Naive B cell (primary cell): ENCODE measurements at regions not wholly inside any gene's neighbourhood (a gene's known extent, or its start where the extent isn't known, plus 50 kb on each side); places are given as distances from the start of the nearest gene placed in this dataset.
"Not testable (repeated sequence)": the region's sequence is repeated elsewhere in the genome, so short reads cannot be mapped to it uniquely, and the experiment has no call there.

Experiments
- ATAC-seq, 2 donors: fragments of 150-1000 bp; cut with Tn5 transposase; 2 replicates each; pipeline ENCODE4 v1.10.0; 2021; ENCODE audit warnings: low read depth in 2 of 2, mild to moderate bottlenecking in 2 of 2, moderate library complexity in 2 of 2
- DNase-seq: peaks from one replicate; pipeline ENCODE4 v3.0.0; 2022
- H3K27ac Mint-ChIP-seq, 6 donors: one replicate each; pipeline ENCODE4 v1.8.0; 2020 to 2022; ENCODE audit warnings: mild to moderate bottlenecking in 6 of 6, mixed read lengths in 6 of 6, moderate library complexity in 5 of 6, inconsistent platforms in 2 of 6
- H3K27me3 Mint-ChIP-seq, 3 donors: one replicate each; pipeline ENCODE4 v1.8.0; 2021 to 2022; ENCODE audit warnings: mixed read lengths in 3 of 3, mild to moderate bottlenecking in 1 of 3
- H3K36me3 Mint-ChIP-seq, 2 donors: one replicate each; pipeline ENCODE4 v1.8.0; 2020 to 2022; ENCODE audit warnings: mixed read lengths in 2 of 2, inconsistent platforms in 1 of 2, mild to moderate bottlenecking in 1 of 2
- H3K4me1 Mint-ChIP-seq, 3 donors: one replicate each; pipeline ENCODE4 v1.8.0; 2020 to 2022; ENCODE audit warnings: mixed read lengths in 3 of 3, inconsistent platforms in 1 of 3, mild to moderate bottlenecking in 1 of 3, moderate library complexity in 1 of 3
- H3K4me3 Mint-ChIP-seq, 8 donors: one replicate each; pipeline ENCODE4 v1.8.0; 2020 to 2022; ENCODE audit warnings: mild to moderate bottlenecking in 8 of 8, mixed read lengths in 8 of 8, moderate library complexity in 8 of 8, inconsistent platforms in 2 of 8
- H3K9me3 Mint-ChIP-seq, 7 donors: one replicate each; pipeline ENCODE4 v1.8.0; 2020 to 2022; ENCODE audit warnings: mixed read lengths in 7 of 7, mild to moderate bottlenecking in 5 of 7, inconsistent platforms in 2 of 7, moderate library complexity in 1 of 7

DNA sequence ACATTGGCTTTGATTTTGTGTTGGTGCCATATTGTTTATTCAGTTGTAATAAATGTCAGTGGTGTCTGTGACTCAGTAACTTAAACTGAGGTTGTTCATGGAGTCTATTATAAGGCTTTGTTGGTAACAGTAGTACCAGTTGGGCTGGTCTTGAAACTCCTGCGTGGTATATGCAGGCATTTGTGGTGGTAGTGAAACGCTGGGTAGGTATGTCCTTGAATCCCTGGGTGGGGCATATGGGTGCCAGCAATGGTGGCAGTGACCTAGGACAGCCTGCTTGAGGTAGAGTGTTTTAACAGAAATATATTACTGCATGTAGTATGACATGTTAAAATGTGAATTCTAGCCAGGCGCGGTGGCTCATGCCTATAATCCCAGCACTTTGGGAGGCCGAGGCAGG is 1058.5 kb upstream of the SEMA6A start:
- H3K9me3 Mint-ChIP-seq: peaks cover 4 to 19% (median 14%) of the 10 kb centered on the region in 7 donors
- H3K27ac Mint-ChIP-seq: no peak overlapping the region
- DNase-seq (no peak), ATAC-seq (no peak)
- H3K4me3 Mint-ChIP-seq: no peak overlapping the region
- H3K4me1 Mint-ChIP-seq: no peaks in the 10 kb centered on the region
- H3K27me3 Mint-ChIP-seq: no peaks in the 10 kb centered on the region
- peaks cover 0 to 10% of the 10 kb centered on the region in 2 donors for H3K36me3 Mint-ChIP-seq

DNA sequence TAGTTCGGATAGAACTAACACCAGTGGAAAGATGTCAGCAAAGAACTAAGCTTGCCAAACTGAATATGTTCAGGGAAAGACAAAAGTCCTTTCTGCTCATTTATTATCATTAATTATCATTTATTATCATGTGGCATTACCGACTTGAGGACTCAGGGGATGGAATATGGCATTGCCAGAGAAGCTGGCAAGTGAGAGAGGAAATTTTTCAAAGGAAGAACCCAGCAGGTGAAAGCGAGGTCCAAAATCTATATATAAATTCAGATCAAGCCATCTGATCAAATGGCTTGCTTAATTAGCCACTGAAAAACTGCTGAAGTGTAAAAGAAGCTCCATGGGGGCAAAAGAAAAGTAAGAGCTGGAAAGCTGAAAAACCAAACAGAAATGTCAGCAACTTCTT is 1049.6 kb upstream of the SEMA6A start:
- no peaks in the 10 kb centered on the region for H3K4me1 Mint-ChIP-seq
- no peaks in the 10 kb centered on the region for H3K27me3 Mint-ChIP-seq
- H3K4me3 Mint-ChIP-seq: no peak overlapping the region
- H3K36me3 Mint-ChIP-seq: no peaks in the 10 kb centered on the region
- no peak overlapping the region for H3K27ac Mint-ChIP-seq
- ATAC-seq (no peak), DNase-seq (no peak)
- peaks cover 2 to 23% (median 8%) of the 10 kb centered on the region in 7 donors for H3K9me3 Mint-ChIP-seq

DNA sequence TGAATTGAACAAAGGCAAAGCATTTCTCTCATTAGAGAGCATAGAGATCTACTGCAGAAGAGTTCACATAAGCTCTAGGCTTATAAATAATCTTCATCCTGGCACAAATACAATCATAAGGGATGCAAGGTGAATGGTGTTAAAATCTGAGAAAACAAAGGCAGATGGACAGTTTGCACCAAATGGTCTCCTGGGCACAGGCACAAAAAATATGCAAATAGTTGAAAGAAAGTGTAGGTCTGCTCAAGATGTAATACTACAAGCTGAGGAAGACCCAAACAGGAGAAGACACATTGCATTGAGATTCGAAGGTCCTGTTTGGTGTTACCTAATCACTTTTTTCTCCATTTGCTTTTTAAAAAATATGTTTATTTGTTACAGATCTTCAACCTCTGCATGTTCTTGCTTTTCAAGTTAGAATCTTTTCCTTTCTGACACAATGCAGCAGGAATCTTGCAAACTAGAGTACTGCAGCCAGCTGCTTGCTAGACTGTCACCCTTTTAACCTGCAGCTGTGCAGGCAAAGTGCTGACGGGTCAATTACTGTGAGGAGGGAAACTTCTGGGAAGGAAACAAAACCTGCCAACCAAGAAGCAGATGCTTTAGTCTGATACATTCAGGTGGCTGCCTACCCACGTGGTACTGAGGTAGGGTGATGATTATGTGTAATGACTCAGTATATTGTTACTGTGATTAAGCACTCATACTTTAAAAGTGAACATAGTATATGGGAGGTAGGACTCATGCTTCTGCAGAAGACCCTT is 1048.6 kb upstream of the SEMA6A start:
- Mint-ChIP-seq H3K9me3 (peaks cover 6 to 21% (median 11%) of the 10 kb centered on the region in 7 donors), H3K27ac (no peak overlapping the region), H3K27me3 (no peaks in the 10 kb centered on the region), H3K36me3 (no peaks in the 10 kb centered on the region), H3K4me1 (no peaks in the 10 kb centered on the region), H3K4me3 (no peak overlapping the region)
- DNase-seq (no peak), ATAC-seq (no peak)

DNA sequence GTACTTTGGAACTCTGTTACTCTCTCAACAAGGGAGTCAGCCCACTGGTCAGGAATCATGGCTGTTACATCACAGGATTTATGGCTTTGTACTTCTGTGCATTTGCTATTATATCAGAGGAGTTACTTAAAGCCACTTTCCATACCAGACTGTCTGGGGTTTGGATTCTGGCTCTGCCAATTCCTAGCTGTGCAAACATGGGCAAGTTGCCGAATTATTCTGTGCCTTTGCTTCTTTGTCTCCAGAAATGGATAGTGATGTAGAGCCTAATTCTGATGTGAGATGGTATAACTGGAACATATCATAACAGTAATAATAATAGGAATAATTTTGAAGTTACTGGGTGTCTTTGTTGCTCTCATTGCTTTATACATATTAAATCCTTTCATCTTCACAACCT is 1047.3 kb upstream of the SEMA6A start:
- H3K4me1 Mint-ChIP-seq: no peaks in the 10 kb centered on the region
- ATAC-seq: no peak
- H3K27me3 Mint-ChIP-seq: no peaks in the 10 kb centered on the region
- no peaks in the 10 kb centered on the region for H3K36me3 Mint-ChIP-seq
- H3K4me3 Mint-ChIP-seq: no peak overlapping the region
- no peak for DNase-seq
- H3K9me3 Mint-ChIP-seq: peaks cover 5 to 14% (median 8%) of the 10 kb centered on the region in 7 donors
- no peak overlapping the region for H3K27ac Mint-ChIP-seq

DNA sequence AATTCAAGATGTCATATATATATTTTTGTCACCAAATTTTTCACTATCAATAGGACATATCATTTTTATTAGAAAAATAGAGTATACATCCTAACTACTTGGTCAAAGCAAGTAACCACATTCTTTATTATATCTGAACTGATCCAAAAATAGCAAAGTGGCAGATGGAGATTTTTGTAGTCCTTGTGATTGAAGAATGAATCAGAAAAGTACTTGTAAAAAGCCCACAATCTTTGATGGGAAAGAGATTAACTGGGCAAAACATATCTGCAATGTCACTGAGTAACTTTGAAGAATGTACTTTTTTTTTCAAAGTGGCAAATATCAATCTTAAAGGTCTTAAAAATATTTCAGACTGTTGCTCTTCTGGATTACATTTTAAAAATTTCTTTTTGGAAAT is 1040.6 kb upstream of the SEMA6A start:
- no peak for ATAC-seq
- Mint-ChIP-seq H3K27ac (no peak overlapping the region), H3K4me3 (no peak overlapping the region), H3K4me1 (no peaks in the 10 kb centered on the region), H3K9me3 (peaks cover 0 to 18% (median 6%) of the 10 kb centered on the region in 7 donors), H3K27me3 (no peaks in the 10 kb centered on the region), H3K36me3 (no peaks in the 10 kb centered on the region)
- no peak for DNase-seq

DNA sequence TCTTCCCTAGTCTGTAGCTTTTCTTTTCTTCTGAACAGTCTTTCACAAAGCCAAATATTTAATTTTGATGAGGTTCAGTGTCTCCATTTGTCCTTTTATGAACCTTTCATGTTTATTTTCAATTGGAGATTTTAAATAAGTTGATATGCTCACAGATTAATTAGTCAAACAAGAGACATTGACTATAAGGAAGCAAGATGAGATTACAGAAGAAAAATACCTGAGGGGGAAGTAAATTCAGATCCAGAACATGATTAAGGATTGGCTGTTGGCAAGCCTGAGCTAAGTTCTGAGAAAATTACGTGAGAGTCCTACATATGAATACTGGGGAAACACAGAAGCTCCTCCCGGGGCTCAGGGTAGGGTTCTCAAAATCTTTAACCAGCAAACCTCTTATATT is 1039.8 kb upstream of the SEMA6A start:
- no peaks in the 10 kb centered on the region for H3K36me3 Mint-ChIP-seq
- peaks cover 0 to 21% (median 6%) of the 10 kb centered on the region in 7 donors for H3K9me3 Mint-ChIP-seq
- H3K4me3 Mint-ChIP-seq: no peak overlapping the region
- DNase-seq (no peak), ATAC-seq (no peak)
- H3K27ac Mint-ChIP-seq: no peak overlapping the region
- H3K4me1 Mint-ChIP-seq: no peaks in the 10 kb centered on the region
- no peaks in the 10 kb centered on the region for H3K27me3 Mint-ChIP-seq

DNA sequence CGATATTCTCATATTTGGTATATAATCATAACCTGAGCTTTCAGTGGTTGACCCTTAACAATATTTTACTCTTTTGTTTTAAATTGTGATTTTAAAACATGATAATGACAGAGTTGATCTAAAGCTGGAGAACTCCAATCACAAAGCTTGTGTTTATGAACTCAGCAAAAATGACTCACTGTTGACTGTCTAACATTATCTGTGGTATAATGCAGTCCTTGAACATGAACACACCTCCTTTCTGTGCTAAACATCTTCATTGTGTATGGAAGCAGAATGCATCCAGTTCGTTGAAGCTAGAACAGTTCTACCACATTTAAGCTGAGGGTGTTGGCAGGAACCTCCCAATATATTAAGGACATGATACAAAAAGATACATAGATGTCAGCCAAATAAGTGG is 1030.2 kb upstream of the SEMA6A start:
- Mint-ChIP-seq H3K4me3 (no peak overlapping the region), H3K27me3 (no peaks in the 10 kb centered on the region), H3K27ac (no peak overlapping the region), H3K4me1 (no peaks in the 10 kb centered on the region), H3K36me3 (no peaks in the 10 kb centered on the region), H3K9me3 (peaks cover 0 to 5% (median 2%) of the 10 kb centered on the region in 7 donors)
- no peak for ATAC-seq
- DNase-seq: no peak

DNA sequence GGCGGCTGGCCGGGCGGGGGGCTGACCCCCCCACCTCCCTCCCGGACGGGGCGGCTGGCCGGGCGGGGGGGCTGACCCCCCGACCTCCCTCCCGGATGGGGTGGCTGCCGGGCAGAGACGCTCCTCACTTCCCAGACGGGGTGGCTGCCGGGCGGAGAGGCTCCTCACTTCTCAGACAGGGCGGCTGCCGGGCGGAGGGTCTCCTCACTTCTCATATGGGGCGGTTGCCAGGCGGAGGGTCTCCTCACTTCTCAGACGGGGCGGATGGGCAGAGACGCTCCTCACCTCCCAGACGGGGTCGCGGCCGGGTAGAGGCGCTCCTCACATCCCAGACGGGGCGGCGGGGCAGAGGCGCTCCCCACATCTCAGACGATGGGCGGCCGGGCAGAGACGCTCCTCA is 1025.2 kb upstream of the SEMA6A start:
- not testable (repeated sequence) for ATAC-seq, H3K9me3 Mint-ChIP-seq, H3K27me3 Mint-ChIP-seq, H3K4me3 Mint-ChIP-seq, H3K36me3 Mint-ChIP-seq, DNase-seq, H3K27ac Mint-ChIP-seq, H3K4me1 Mint-ChIP-seq

DNA sequence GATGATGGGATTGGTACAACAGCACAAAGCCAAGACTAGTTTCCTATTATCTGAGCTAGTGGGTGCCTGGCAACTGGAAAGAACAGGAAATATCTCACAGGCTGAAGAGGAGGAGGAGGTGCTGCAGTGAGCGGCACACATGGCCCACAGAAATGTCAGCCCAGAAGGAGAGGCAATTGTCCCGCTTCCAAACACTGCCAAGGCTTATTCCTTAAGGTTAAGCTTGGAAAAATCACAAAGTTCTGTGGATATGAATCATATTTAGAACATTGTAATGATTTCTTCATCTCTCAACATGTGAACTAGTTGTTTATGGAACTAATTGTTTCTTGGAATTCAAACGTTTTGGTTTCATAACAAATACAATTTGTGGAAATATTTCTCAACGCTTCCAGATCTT is 1019.5 kb upstream of the SEMA6A start:
- Mint-ChIP-seq H3K4me1 (no peaks in the 10 kb centered on the region), H3K27ac (no peak overlapping the region), H3K36me3 (no peaks in the 10 kb centered on the region), H3K9me3 (peaks cover 0 to 3% (median 0%) of the 10 kb centered on the region in 7 donors), H3K4me3 (no peak overlapping the region), H3K27me3 (no peaks in the 10 kb centered on the region)
- DNase-seq (no peak), ATAC-seq (no peak)

DNA sequence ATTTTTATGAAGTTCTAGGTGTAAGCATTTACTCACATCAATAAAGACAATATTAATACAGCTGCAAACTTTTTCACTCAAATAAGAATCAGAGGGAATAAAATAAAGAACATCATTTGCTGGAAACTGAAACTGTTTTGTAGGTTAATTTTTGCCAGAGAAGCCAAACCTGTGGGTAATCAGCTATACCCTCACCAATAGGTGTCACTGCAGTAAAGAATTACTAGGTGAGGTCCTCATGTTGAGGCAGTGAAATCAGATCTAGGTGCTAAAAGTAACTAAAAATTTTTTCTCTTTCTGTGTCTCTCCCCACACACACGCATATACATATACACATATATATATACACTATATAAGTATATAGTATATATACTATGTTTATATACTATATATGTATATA is 1016.3 kb upstream of the SEMA6A start:
- no peak overlapping the region for H3K4me3 Mint-ChIP-seq
- H3K9me3 Mint-ChIP-seq: no peaks in the 10 kb centered on the region
- H3K36me3 Mint-ChIP-seq: no peaks in the 10 kb centered on the region
- ATAC-seq: no peak
- no peaks in the 10 kb centered on the region for H3K27me3 Mint-ChIP-seq
- DNase-seq: no peak
- H3K4me1 Mint-ChIP-seq: no peaks in the 10 kb centered on the region
- H3K27ac Mint-ChIP-seq: no peak overlapping the region

DNA sequence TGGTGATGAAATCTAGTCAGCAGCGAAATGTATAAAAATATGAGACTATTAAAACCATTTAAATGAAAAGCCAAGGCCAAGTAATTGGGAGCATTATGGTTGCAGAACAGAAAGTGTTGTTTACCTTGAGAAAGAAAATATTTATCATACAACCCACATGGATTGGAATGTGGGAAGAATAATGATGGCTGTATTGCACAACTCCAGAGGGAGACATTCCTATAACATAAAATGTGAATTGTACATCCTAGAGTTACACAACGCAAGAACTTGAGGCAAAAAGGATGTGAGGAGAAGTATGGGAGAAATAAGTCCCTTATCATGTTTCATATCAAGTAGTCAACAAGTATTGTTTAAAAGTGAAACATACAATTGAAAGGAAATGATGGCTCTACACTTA is 1014.0 kb upstream of the SEMA6A start:
- Mint-ChIP-seq H3K36me3 (no peaks in the 10 kb centered on the region), H3K27me3 (no peaks in the 10 kb centered on the region), H3K4me3 (no peak overlapping the region), H3K9me3 (no peaks in the 10 kb centered on the region), H3K27ac (no peak overlapping the region), H3K4me1 (no peaks in the 10 kb centered on the region)
- DNase-seq: no peak
- no peak for ATAC-seq

DNA sequence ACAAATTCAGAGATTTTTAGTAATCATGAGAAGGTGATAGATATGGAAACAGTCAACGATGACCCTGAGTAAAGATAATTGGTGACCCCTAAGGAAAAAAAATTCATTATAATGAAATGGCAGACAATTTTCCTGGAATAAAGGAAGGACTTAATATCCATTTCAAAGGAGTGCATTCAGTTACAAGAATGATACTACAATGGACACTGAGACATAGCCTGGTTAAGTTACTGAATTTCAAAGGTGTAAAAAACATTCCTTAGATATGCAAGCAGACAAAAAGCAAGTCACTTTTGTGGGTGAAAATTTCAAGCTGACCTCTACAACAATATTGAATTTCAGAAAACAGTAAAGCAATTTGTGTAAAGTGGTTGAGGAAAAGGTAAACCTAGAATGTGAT is 1012.5 kb upstream of the SEMA6A start:
- no peaks in the 10 kb centered on the region for H3K4me1 Mint-ChIP-seq
- H3K9me3 Mint-ChIP-seq: peaks cover 0 to 1% (median 0%) of the 10 kb centered on the region in 7 donors
- no peaks in the 10 kb centered on the region for H3K36me3 Mint-ChIP-seq
- no peak overlapping the region for H3K27ac Mint-ChIP-seq
- DNase-seq: no peak
- no peak for ATAC-seq
- no peak overlapping the region for H3K4me3 Mint-ChIP-seq
- no peaks in the 10 kb centered on the region for H3K27me3 Mint-ChIP-seq

DNA sequence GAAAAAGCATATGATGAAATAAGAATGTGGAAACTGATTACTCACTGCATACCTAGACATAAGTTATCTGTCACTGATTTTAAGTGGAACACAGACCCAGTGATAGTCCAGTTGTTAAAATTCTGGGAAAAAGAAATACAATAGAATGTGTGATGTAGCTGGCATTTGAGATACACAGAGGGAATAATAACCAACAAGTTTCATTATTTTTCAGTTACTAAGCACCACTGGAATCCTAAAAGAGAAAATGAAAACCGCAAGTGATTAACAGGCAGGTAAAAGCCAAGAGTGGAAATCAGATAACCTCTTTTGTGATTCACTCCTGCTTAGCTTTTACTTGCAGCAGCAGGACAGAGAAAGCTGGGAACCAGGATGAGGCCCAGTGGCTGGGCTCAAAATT is 994.0 kb upstream of the SEMA6A start:
- DNase-seq: no peak
- ATAC-seq: no peak
- no peaks in the 10 kb centered on the region for H3K36me3 Mint-ChIP-seq
- H3K4me3 Mint-ChIP-seq: no peak overlapping the region
- H3K27me3 Mint-ChIP-seq: no peaks in the 10 kb centered on the region
- H3K4me1 Mint-ChIP-seq: no peaks in the 10 kb centered on the region
- H3K9me3 Mint-ChIP-seq: peaks cover 0 to 3% (median 0%) of the 10 kb centered on the region in 7 donors
- H3K27ac Mint-ChIP-seq: no peak overlapping the region

DNA sequence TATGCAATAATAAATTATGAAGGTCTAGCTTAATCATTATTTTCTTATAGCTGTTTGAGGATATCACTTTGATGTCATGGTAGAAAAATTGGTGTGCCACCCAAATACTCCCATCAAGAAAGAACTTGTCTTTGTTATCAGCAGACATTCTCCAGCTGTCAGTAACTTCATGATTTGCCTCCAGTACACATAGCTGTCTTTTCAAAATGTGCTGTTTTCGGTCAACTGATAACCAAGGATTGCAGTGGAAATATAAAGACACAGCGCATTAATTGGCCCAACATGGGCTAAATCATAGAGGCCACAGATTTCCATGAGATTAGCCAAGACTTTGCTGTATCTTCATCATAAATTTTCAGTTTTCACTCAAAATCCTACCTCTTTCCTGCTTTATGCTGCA is 993.5 kb upstream of the SEMA6A start:
- peaks cover 0 to 3% (median 0%) of the 10 kb centered on the region in 7 donors for H3K9me3 Mint-ChIP-seq
- no peak for ATAC-seq
- H3K4me1 Mint-ChIP-seq: no peaks in the 10 kb centered on the region
- no peak for DNase-seq
- H3K36me3 Mint-ChIP-seq: no peaks in the 10 kb centered on the region
- no peak overlapping the region for H3K27ac Mint-ChIP-seq
- no peaks in the 10 kb centered on the region for H3K27me3 Mint-ChIP-seq
- no peak overlapping the region for H3K4me3 Mint-ChIP-seq

DNA sequence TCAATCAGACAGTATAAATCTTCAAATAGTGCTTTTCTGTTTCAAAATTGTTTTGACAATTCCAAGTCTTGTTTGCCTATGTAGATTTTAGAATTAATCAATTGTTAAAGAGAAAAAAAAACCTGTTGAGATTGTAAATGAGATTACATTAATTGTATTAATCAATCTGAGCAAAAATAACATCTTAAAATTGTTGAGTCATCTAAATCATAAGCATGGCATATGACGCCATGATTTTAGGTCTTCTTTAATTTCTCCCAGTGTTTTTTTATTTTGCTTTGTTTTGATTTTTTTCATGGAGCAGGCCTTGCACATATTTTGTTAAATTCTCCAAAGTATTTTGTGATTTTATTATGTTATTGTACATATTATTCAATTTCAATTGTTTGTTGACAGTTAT is 988.0 kb upstream of the SEMA6A start:
- no peaks in the 10 kb centered on the region for H3K27me3 Mint-ChIP-seq

More for the DNA sequence above, 988.0 kb upstream of the SEMA6A start:
- no peak overlapping the region for H3K27ac Mint-ChIP-seq
- H3K4me1 Mint-ChIP-seq: no peaks in the 10 kb centered on the region
- no peak overlapping the region for H3K4me3 Mint-ChIP-seq
- ATAC-seq: no peak
- no peak for DNase-seq
- H3K9me3 Mint-ChIP-seq: no peaks in the 10 kb centered on the region
- no peaks in the 10 kb centered on the region for H3K36me3 Mint-ChIP-seq
